IMR-90 (cell line): ENCODE measurements at regions not wholly inside any gene's neighbourhood (a gene's known extent, or its start where the extent isn't known, plus 50 kb on each side); places are given as distances from the start of the nearest gene placed in this dataset.

Experiments
- ATAC-seq: fragments of 200-7000 bp; cut with Tn5 transposase; 2 replicates; pipeline ENCODE4 v1.9.1; 2020; ENCODE audit warnings: low read depth, mild to moderate bottlenecking, moderate library complexity
- BruUV-seq: library from RNA; stranded (reverse); fragments of 400-500 nt; replicated peaks from 2 replicates; lab custom pipeline; 2021; lab: Mats Ljungman, UMichigan
- CTCF ChIA-PET: fragments of 300-600 bp; formaldehyde crosslinking; extraction: SDS; loops from one replicate; lab custom pipeline; 2021; ENCODE audit warnings: antibody characterized with exemption; lab: Yijun Ruan, JAX
- POLR2A ChIA-PET: fragments of 300-600 bp; sonication (Branson Sonifier 250); formaldehyde crosslinking; loops from one replicate; lab custom pipeline; 2022; ENCODE audit warnings: antibody characterized with exemption; ENCODE audit not compliant: unreplicated experiment; lab: Charles Lee
- DNase-seq: peaks from one replicate; pipeline ENCODE4 v3.0.0; 2013
- H2AFZ ChIP-seq: replicated peaks from 2 replicates; pipeline ENCODE3; 2013; ENCODE audit warnings: low read length, mild to moderate bottlenecking; ENCODE audit not compliant: poor library complexity
- H2AK5ac ChIP-seq: 2 replicates; pipeline ENCODE4 v1.6.1; 2013; ENCODE audit warnings: low read depth, low read length, inconsistent platforms
- H2AK9ac ChIP-seq: replicated peaks from 2 replicates; pipeline ENCODE3; 2013; ENCODE audit warnings: mild to moderate bottlenecking, low read depth, low read length, moderate library complexity; ENCODE audit not compliant: poor library complexity
- H2BK120ac ChIP-seq: 2 replicates; pipeline ENCODE4 v1.6.1; 2013; ENCODE audit warnings: low read depth, low read length, inconsistent platforms
- H2BK15ac ChIP-seq: 3 replicates; pipeline ENCODE4 v1.6.1; 2013; ENCODE audit warnings: low read depth, low read length, inconsistent platforms
- H2BK20ac ChIP-seq: 2 replicates; pipeline ENCODE4 v1.6.1; 2013; ENCODE audit warnings: low read depth, mild to moderate bottlenecking, inconsistent platforms, low read length, moderate library complexity
- H2BK5ac ChIP-seq: 2 replicates; pipeline ENCODE4 v1.6.1; 2013; ENCODE audit warnings: mild to moderate bottlenecking, low read depth, low read length, inconsistent platforms; ENCODE audit not compliant: poor library complexity, severe bottlenecking
- H3K14ac ChIP-seq: replicated peaks from 2 replicates; pipeline ENCODE4 v1.6.1; 2013; ENCODE audit warnings: low read depth, low read length, inconsistent platforms
- H3K18ac ChIP-seq: 2 replicates; pipeline ENCODE4 v1.6.1; 2013; ENCODE audit warnings: low read depth, low read length, control low read depth
- H3K23ac ChIP-seq: 2 replicates; pipeline ENCODE4 v1.6.1; 2013; ENCODE audit warnings: low read depth, low read length, inconsistent platforms
- H3K27ac ChIP-seq: 2 replicates; pipeline ENCODE4 v1.5.1; 2013; ENCODE audit warnings: mild to moderate bottlenecking, control low read depth, low read length; ENCODE audit not compliant: insufficient read depth
- H3K27me3 ChIP-seq: 2 replicates; pipeline ENCODE4 v1.6.1; 2013; ENCODE audit warnings: low read length; ENCODE audit not compliant: control insufficient read depth, insufficient read depth
- H3K36me3 ChIP-seq: 2 replicates; pipeline ENCODE4 v1.6.1; 2013; ENCODE audit warnings: low read length, mixed read lengths; ENCODE audit not compliant: control insufficient read depth, insufficient read depth
- H3K4ac ChIP-seq: 2 replicates; pipeline ENCODE4 v1.6.1; 2013; ENCODE audit warnings: low read depth, low read length, inconsistent platforms
- H3K4me1 ChIP-seq: 2 replicates; pipeline ENCODE4 v1.6.1; 2013; ENCODE audit warnings: low read length, mixed read lengths; ENCODE audit not compliant: control insufficient read depth, insufficient read depth
- H3K4me2 ChIP-seq: 2 replicates; pipeline ENCODE4 v1.6.1; 2013; ENCODE audit warnings: low read depth, mild to moderate bottlenecking, control low read depth, low read length, moderate library complexity
- H3K4me3 ChIP-seq: 2 replicates; pipeline ENCODE4 v1.5.1; 2013; ENCODE audit warnings: low read depth, mild to moderate bottlenecking, control low read depth, low read length, moderate library complexity; ENCODE audit not compliant: insufficient read depth
- H3K56ac ChIP-seq: 2 replicates; pipeline ENCODE4 v1.6.1; 2013; ENCODE audit warnings: low read length, inconsistent platforms; ENCODE audit not compliant: insufficient read depth; ENCODE audit errors: extremely low read depth
- H3K79me1 ChIP-seq, 2 experiments: 2 replicates each; pipeline ENCODE4 v1.6.1; 2013; ENCODE audit warnings: low read length in 2 of 2, inconsistent platforms in 1 of 2, low read depth in 1 of 2
- H3K9ac ChIP-seq: 2 replicates; pipeline ENCODE4 v1.6.1; 2013; ENCODE audit warnings: low read depth, low read length, control low read depth
- H3K9me1 ChIP-seq: 2 replicates; pipeline ENCODE4 v1.6.1; 2013; ENCODE audit warnings: low read length, inconsistent platforms; ENCODE audit not compliant: insufficient read depth
- H3K9me3 ChIP-seq: 2 replicates; pipeline ENCODE4 v1.6.1; 2013; ENCODE audit warnings: low read length; ENCODE audit not compliant: control insufficient read depth, insufficient read depth
- H4K20me1 ChIP-seq: 2 replicates; pipeline ENCODE4 v1.6.1; 2013; ENCODE audit warnings: low read length, inconsistent platforms; ENCODE audit not compliant: insufficient read depth
- H4K5ac ChIP-seq: 2 replicates; pipeline ENCODE4 v1.6.1; 2013; ENCODE audit warnings: mild to moderate bottlenecking, low read depth, low read length, control low read depth
- H4K8ac ChIP-seq, 2 experiments: 2 replicates each; pipeline ENCODE4 v1.6.1; 2013; ENCODE audit warnings: low read depth in 2 of 2, low read length in 2 of 2, control low read depth in 1 of 2, inconsistent platforms in 1 of 2
- H4K91ac ChIP-seq: 2 replicates; pipeline ENCODE4 v1.6.1; 2013; ENCODE audit warnings: low read depth, low read length, inconsistent platforms; ENCODE audit not compliant: insufficient read depth
- BHLHE40 ChIP-seq: fragments of 150-350 bp; IDR thresholded peaks from 2 replicates; pipeline ENCODE4 v1.6.1; 2016; ENCODE audit warnings: mild to moderate bottlenecking, low read depth, low read length
- MAZ ChIP-seq: IDR thresholded peaks from 2 replicates; pipeline ENCODE4 v1.6.1; 2012; ENCODE audit warnings: low read depth, mild to moderate bottlenecking, low read length, improper control_type of control experiment, moderate library complexity, borderline replicate concordance
- RAD21 ChIP-seq: IDR thresholded peaks from 2 replicates; pipeline ENCODE4 v1.6.1; 2012; ENCODE audit warnings: low read length, improper control_type of control experiment
- WGBS, 2 experiments: methylation state at CpG; one replicate each; pipeline versions ENCODE4 v1.1.5 to v1.1.7; 2013; ENCODE audit warnings: missing lambda C conversion rate in 2 of 2; ENCODE audit not compliant: insufficient read length in 1 of 2; ENCODE audit errors: extremely low coverage in 2 of 2; 5-methylcytosine and 5-hydroxymethylcytosine counted together
- dilution Hi-C: fragments of 300-500 bp; cut with HindIII; formaldehyde crosslinking; loops from one replicate; pipeline ENCODE4 v1.14.3; 2018; ENCODE audit warnings: low sequenced_read_pairs; ENCODE audit not compliant: unreplicated experiment
- in situ Hi-C: fragments of 300-500 bp; cut with MboI; formaldehyde crosslinking; loops from 3 replicates; pipeline ENCODE4 v1.14.3; 2019; ENCODE audit warnings: low sequenced_read_pairs, inconsistent platforms, mixed read lengths
- intact Hi-C: fragments of 100-400 bp; cut with micrococcal nuclease; formaldehyde crosslinking; loops from 2 replicates; pipeline ENCODE4 v1.10.0; 2022
- TF ChIP-seq, protein P1 (sequence below): conservative IDR thresholded peaks from 2 replicates; pipeline ENCODE4 v1.5.1; 2012; ENCODE audit warnings: mild to moderate bottlenecking, low read depth, low read length, improper control_type of control experiment

DNA sequence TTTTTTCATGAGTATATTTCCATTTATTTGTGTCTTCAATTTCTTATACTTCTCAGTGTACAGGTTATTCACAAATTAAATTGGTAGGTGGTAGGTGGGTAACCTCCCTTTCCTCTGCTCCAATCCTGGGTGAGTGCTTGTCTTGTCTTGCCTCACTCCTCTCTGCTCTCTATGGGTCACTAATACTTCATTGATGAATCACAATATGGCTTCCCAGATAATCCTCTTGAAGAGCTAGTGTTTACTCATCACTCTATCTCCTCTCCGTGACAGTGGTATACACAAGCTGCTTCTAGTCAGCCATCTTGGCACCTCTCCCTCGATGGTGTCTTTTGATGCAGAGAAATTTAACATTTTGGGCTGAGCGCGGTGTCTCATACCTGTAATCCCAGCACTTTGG is 331.8 kb upstream of the NMUR2 start:
- ChIA-PET CTCF (no interaction called here), POLR2A (no interaction called here)
- H3K9me1 ChIP-seq, result no peaks in the 10 kb centered on the region
- H3K9me3 ChIP-seq, result peaks cover 12% of the 10 kb centered on the region
- DNase-seq (no peak), ATAC-seq (no peak)
- H3K79me1 ChIP-seq, result no peaks in the 10 kb centered on the region
- H3K14ac ChIP-seq, result no peak overlapping the region
- H2BK5ac ChIP-seq, result no peak overlapping the region
- in situ Hi-C loops (no loop called here), intact Hi-C loops (no loop called here), dilution Hi-C loops (no loop called here)
- H2AK9ac ChIP-seq, result no peak overlapping the region
- no peak overlapping the region for H3K4ac ChIP-seq
- no peak overlapping the region for H4K91ac ChIP-seq
- H3K36me3 ChIP-seq, result no peaks in the 10 kb centered on the region
- no peak overlapping the region for H2AFZ ChIP-seq
- no peak overlapping the region for H3K18ac ChIP-seq
- no peak overlapping the region for H2BK120ac ChIP-seq
- H3K4me1 ChIP-seq, result no peaks in the 10 kb centered on the region
- no CpG with 5 or more reads among the region's 4 CpGs for WGBS, 2 experiments
- no TSS peak for BruUV-seq
- no peak for TF ChIP-seq MAZ
- TF ChIP-seq BHLHE40, result no peak
- no peak for TF ChIP-seq RAD21
- TF ChIP-seq, protein P1, sequence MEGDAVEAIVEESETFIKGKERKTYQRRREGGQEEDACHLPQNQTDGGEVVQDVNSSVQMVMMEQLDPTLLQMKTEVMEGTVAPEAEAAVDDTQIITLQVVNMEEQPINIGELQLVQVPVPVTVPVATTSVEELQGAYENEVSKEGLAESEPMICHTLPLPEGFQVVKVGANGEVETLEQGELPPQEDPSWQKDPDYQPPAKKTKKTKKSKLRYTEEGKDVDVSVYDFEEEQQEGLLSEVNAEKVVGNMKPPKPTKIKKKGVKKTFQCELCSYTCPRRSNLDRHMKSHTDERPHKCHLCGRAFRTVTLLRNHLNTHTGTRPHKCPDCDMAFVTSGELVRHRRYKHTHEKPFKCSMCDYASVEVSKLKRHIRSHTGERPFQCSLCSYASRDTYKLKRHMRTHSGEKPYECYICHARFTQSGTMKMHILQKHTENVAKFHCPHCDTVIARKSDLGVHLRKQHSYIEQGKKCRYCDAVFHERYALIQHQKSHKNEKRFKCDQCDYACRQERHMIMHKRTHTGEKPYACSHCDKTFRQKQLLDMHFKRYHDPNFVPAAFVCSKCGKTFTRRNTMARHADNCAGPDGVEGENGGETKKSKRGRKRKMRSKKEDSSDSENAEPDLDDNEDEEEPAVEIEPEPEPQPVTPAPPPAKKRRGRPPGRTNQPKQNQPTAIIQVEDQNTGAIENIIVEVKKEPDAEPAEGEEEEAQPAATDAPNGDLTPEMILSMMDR, result no peak
- H3K56ac ChIP-seq, result no peak overlapping the region
- H4K5ac ChIP-seq, result no peak overlapping the region
- no peak overlapping the region for H3K9ac ChIP-seq
- H4K20me1 ChIP-seq, result no peaks in the 10 kb centered on the region
- H2BK15ac ChIP-seq, result no peak overlapping the region
- no peaks in the 10 kb centered on the region for H3K27me3 ChIP-seq
- H3K4me2 ChIP-seq, result no peak overlapping the region
- H2AK5ac ChIP-seq, result no peak overlapping the region
- no peak overlapping the region for H4K8ac ChIP-seq
- no peak overlapping the region for H3K23ac ChIP-seq
- H3K4me3 ChIP-seq, result no peak overlapping the region
- H3K27ac ChIP-seq, result no peak overlapping the region
- H2BK20ac ChIP-seq, result no peak overlapping the region
